Common myeloid progenitor, CD34-positive (primary cell): ENCODE measurements at regions not wholly inside any gene's neighbourhood (a gene's known extent, or its start where the extent isn't known, plus 50 kb on each side); places are given as distances from the start of the nearest gene placed in this dataset.

Experiments used
- CTCF ChIA-PET: fragments of 350-600 bp; sonication (Branson Sonifier 250); formaldehyde crosslinking; loops from one replicate; lab custom pipeline; 2021; ENCODE audit warnings: antibody characterized with exemption; lab: Charles Lee
- POLR2A ChIA-PET: fragments of 350-600 bp; sonication (Branson Sonifier 250); formaldehyde crosslinking; loops from one replicate; lab custom pipeline; 2021; ENCODE audit warnings: antibody characterized with exemption; lab: Charles Lee
- DNase-seq, 3 donors: peaks; one replicate each; pipeline versions ENCODE4 v3.0.0 to v3.0.0-alpha.2; 2013
- H3K27ac ChIP-seq, 2 experiments: 1 replicate in 1 of 2; 2 replicates in 1 of 2; pipeline ENCODE4 v1.7.0; 2013; ENCODE audit warnings: inconsistent platforms in 2 of 2, low read length in 2 of 2, mild to moderate bottlenecking in 2 of 2, low read depth in 1 of 2, moderate library complexity in 1 of 2; ENCODE audit not compliant: severe bottlenecking in 2 of 2, insufficient read depth in 1 of 2, poor library complexity in 1 of 2
- H3K27me3 ChIP-seq, 5 experiments: replicated peaks in 2 of 5; 1 replicate in 3 of 5; 2 replicates in 2 of 5; pipeline versions ENCODE4 v1.6.1 to v1.7.0; 2013; ENCODE audit warnings: low read length in 4 of 5, mild to moderate bottlenecking in 2 of 5, moderate library complexity in 2 of 5, inconsistent platforms in 1 of 5; ENCODE audit not compliant: insufficient read depth in 5 of 5, control insufficient read depth in 4 of 5
- H3K36me3 ChIP-seq, 4 experiments: 1 replicate in 2 of 4; 2 replicates in 2 of 4; pipeline versions ENCODE4 v1.6.1 to v1.7.0; 2013; ENCODE audit warnings: low read length in 3 of 4, control low read depth in 1 of 4, mild to moderate bottlenecking in 1 of 4; ENCODE audit not compliant: control insufficient read depth in 4 of 4, insufficient read depth in 4 of 4
- H3K4me1 ChIP-seq, 4 experiments: 1 replicate in 3 of 4; 2 replicates in 1 of 4; pipeline versions ENCODE4 v1.6.1 to v1.7.1; 2013; ENCODE audit warnings: low read length in 3 of 4, mild to moderate bottlenecking in 3 of 4, control low read depth in 1 of 4, inconsistent platforms in 1 of 4, moderate library complexity in 1 of 4; ENCODE audit not compliant: control insufficient read depth in 4 of 4, insufficient read depth in 4 of 4; ENCODE audit errors: control extremely low read depth in 1 of 4
- H3K4me3 ChIP-seq, 7 experiments: 1 replicate in 4 of 7; 2 replicates in 3 of 7; pipeline versions ENCODE4 v1.5.1 to v1.7.0; 2013; ENCODE audit warnings: mild to moderate bottlenecking in 7 of 7, low read length in 6 of 7, moderate library complexity in 6 of 7, inconsistent platforms in 2 of 7, low read depth in 2 of 7, control low read depth in 1 of 7; ENCODE audit not compliant: insufficient read depth in 4 of 7, control insufficient read depth in 1 of 7; ENCODE audit errors: extremely low read depth in 1 of 7
- H3K9me3 ChIP-seq, 5 experiments: 1 replicate in 4 of 5; 2 replicates in 1 of 5; pipeline versions ENCODE4 v1.6.1 to v1.7.1; 2013; ENCODE audit warnings: low read length in 4 of 5, mild to moderate bottlenecking in 2 of 5, inconsistent platforms in 1 of 5, low read depth in 1 of 5, moderate library complexity in 1 of 5; ENCODE audit not compliant: control insufficient read depth in 4 of 5, insufficient read depth in 2 of 5; ENCODE audit errors: control extremely low read depth in 1 of 5
- WGBS: methylation state at CpG from one replicate; pipeline ENCODE4 v1.1.5; 2013; ENCODE audit not compliant: insufficient coverage; 5-methylcytosine and 5-hydroxymethylcytosine counted together

- no peak overlapping the region for H3K4me3 ChIP-seq
- H3K27me3 ChIP-seq = peaks cover 0 to 46% (median 0%) of the 10 kb centered on the region in 5 experiments
- WGBS = 72% methylated on average over 17 of the region's 19 CpGs
- POLR2A ChIA-PET = no interaction called here
- H3K9me3 ChIP-seq = no peaks in the 10 kb centered on the region
- no peak overlapping the region for H3K27ac ChIP-seq
- no peaks in the 10 kb centered on the region for H3K36me3 ChIP-seq
- peak in 2 of 3 donors; percentile 5 to 13 for DNase-seq
- CTCF ChIA-PET = no interaction called here
- peaks cover 0 to 5% (median 2%) of the 10 kb centered on the region in 4 experiments for H3K4me1 ChIP-seq
Measured at GRCh38 chr17:79420318-79421243, 190.3 kb downstream of the RBFOX3 start.

- CTCF ChIA-PET = interaction anchor here (1.3 kb wide), 1 partner anchor 26 kb away, joined by 4 read pairs; no protein-coding TSS in a partner anchor
- H3K9me3 ChIP-seq = no peaks in the 10 kb centered on the region
- POLR2A ChIA-PET = no interaction called here
Measured at GRCh38 chr17:79417476-79417988, 193.3 kb downstream of the RBFOX3 start.

GRCh38 chr17:79415909-79416308, 194.9 kb downstream of the RBFOX3 start:
- DNase-seq = no peak
- Histone ChIP-seq H3K27ac (no peak overlapping the region), H3K4me3 (no peak overlapping the region), H3K27me3 (peaks cover 0 to 69% (median 2%) of the 10 kb centered on the region in 5 experiments), H3K9me3 (no peaks in the 10 kb centered on the region), H3K36me3 (no peaks in the 10 kb centered on the region), H3K4me1 (no peaks in the 10 kb centered on the region)
- WGBS = 82% methylated on average over 9 of the region's 9 CpGs
- ChIA-PET CTCF (no interaction called here), POLR2A (no interaction called here)

More at GRCh38 chr17:79417476-79417988, 193.3 kb downstream of the RBFOX3 start:
- WGBS = 95% methylated on average over 13 of the region's 14 CpGs
- no peak overlapping the region for H3K27ac ChIP-seq
- peaks cover 0 to 5% (median 2%) of the 10 kb centered on the region in 4 experiments for H3K4me1 ChIP-seq
- H3K27me3 ChIP-seq = peaks cover 0 to 63% (median 2%) of the 10 kb centered on the region in 5 experiments
- no peak for DNase-seq
- no peaks in the 10 kb centered on the region for H3K36me3 ChIP-seq
- no peak overlapping the region for H3K4me3 ChIP-seq

GRCh38 chr17:79415365-79415764, 195.5 kb downstream of the RBFOX3 start:
- peaks cover 0 to 75% (median 2%) of the 10 kb centered on the region in 5 experiments for H3K27me3 ChIP-seq
- H3K27ac ChIP-seq = no peak overlapping the region
- POLR2A ChIA-PET = no interaction called here
- CTCF ChIA-PET = no interaction called here
- no peaks in the 10 kb centered on the region for H3K9me3 ChIP-seq
- no peaks in the 10 kb centered on the region for H3K36me3 ChIP-seq
- no peak for DNase-seq
- WGBS = 45% methylated on average over 12 of the region's 13 CpGs
- H3K4me1 ChIP-seq = no peaks in the 10 kb centered on the region
- no peak overlapping the region for H3K4me3 ChIP-seq

- WGBS = 63% methylated on average over 13 of the region's 16 CpGs
- Histone ChIP-seq H3K4me1 (no peaks in the 10 kb centered on the region), H3K27me3 (peaks cover 0 to 80% (median 2%) of the 10 kb centered on the region in 5 experiments), H3K9me3 (no peaks in the 10 kb centered on the region), H3K4me3 (no peak overlapping the region), H3K27ac (no peak overlapping the region), H3K36me3 (no peaks in the 10 kb centered on the region)
- DNase-seq = no peak
- CTCF ChIA-PET = no interaction called here
- POLR2A ChIA-PET = no interaction called here
Measured at GRCh38 chr17:79414793-79415211, 196.0 kb downstream of the RBFOX3 start.

GRCh38 chr17:79414063-79414792, 196.6 kb downstream of the RBFOX3 start:
- CTCF ChIA-PET = no interaction called here
- H3K36me3 ChIP-seq = no peaks in the 10 kb centered on the region
- H3K4me1 ChIP-seq = no peaks in the 10 kb centered on the region
- H3K9me3 ChIP-seq = no peaks in the 10 kb centered on the region
- no peak overlapping the region for H3K4me3 ChIP-seq
- H3K27ac ChIP-seq = no peak overlapping the region
- DNase-seq = no peak
- H3K27me3 ChIP-seq = peaks cover 0 to 82% (median 3%) of the 10 kb centered on the region in 5 experiments
- WGBS = 83% methylated on average over 13 of the region's 21 CpGs
- POLR2A ChIA-PET = interaction anchor here (0.7 kb wide), 1 partner anchor 54 kb away, joined by 3 read pairs; no protein-coding TSS in a partner anchor
